MG63 (cell line): ENCODE measurements at regions not wholly inside any gene's neighbourhood (a gene's known extent, or its start where the extent isn't known, plus 50 kb on each side); places are given as distances from the start of the nearest gene placed in this dataset.
A peak's percentile ranks its signal among the peaks of the same experiment; 100 is the strongest.

Experiments
- DNase-seq: peaks from one replicate; pipeline ENCODE4 v3.0.0-alpha.2; 2020
- H3K27me3 ChIP-seq: fragments of 250-450 bp; sonication (Bioruptor Pico); 2 replicates; pipeline ENCODE4 v1.5.1; 2020; ENCODE audit warnings: mild to moderate bottlenecking, moderate library complexity
- H3K36me3 ChIP-seq: fragments of 250-450 bp; sonication (Bioruptor Pico); 2 replicates; pipeline ENCODE4 v1.5.1; 2020; ENCODE audit warnings: mild to moderate bottlenecking, moderate library complexity
- H3K4me3 ChIP-seq: fragments of 250-450 bp; sonication (Bioruptor Pico); 2 replicates; pipeline ENCODE4 v1.5.1; 2020; ENCODE audit warnings: mild to moderate bottlenecking, moderate library complexity
- H3K9me3 ChIP-seq: fragments of 250-450 bp; sonication (Bioruptor Pico); 2 replicates; pipeline ENCODE4 v1.5.1; 2020; ENCODE audit warnings: mild to moderate bottlenecking, moderate library complexity

DNA sequence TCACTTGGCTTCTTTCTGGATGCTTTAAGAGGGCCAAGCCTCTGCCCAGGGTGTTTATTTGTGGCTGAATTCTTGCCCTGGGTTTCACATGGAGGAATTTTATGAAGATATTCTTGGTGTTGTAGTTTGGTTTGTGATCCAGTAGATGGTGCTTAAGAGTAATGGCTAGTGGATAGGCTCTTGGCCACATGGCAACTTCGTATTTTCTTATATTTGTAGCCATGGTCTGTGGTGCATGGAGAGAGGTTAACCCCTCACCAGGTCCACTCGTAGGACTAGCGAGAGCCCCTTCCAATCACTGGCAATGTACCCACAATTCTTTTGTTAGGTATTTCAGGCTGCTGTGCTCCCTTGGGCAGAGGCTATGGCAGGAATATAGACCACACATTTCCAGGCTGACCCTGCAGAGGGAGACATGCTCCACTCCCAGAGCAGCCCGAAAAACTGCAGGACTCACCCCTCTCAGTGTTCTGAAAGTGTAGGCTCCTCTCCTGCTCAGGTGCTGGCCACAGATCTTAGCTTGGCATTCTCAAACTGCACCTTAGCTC, 582.1 kb upstream of the SETBP1 start:
- no peak for DNase-seq
- H3K4me3 ChIP-seq: no peak overlapping the region

DNA sequence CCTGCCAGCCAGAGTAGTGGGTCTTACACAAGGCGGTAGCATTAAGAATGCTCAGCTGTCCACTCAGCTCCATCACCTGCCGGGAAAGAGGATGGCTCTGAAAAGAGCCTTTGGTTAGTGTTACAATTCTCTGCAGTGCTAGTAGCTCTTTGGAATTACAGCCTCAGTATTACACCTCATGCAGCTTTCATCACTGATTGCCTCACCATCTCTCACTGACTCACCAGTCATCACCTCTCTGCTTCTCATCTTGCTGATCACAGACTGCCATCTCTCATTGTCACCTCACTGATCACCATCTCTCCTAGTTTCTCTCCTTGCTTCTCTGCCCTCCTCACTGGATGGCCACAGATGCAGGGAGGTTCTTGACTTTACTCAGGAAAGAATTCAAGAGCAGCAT, 573.5 kb upstream of the SETBP1 start:
- Histone ChIP-seq H3K4me3 (no peak overlapping the region), H3K27me3 (no peaks in the 10 kb centered on the region), H3K36me3 (no peaks in the 10 kb centered on the region), H3K9me3 (no peaks in the 10 kb centered on the region)
- DNase-seq: no peak

More for the DNA sequence above, 582.1 kb upstream of the SETBP1 start:
- Histone ChIP-seq H3K27me3 (no peaks in the 10 kb centered on the region), H3K9me3 (no peaks in the 10 kb centered on the region), H3K36me3 (no peaks in the 10 kb centered on the region)

DNA sequence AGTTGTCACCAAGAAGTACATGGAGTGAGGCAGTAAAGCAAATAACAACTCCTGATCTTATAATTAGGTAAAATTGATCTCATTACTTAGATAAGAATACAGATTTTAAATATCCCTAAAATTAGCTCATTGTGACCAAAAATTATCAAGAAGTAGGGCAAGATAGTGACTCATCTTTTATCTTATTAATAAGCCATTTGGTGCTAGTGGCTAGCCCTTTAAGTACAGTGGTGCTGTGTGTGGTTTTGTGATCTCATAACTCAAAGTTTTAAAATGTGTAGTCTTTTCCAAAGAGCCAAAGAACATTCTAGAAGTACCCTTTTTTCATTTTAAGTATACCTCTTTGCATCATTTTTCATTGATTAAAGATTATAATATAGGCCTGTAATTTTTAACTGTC, 569.4 kb upstream of the SETBP1 start:
- H3K9me3 ChIP-seq: no peaks in the 10 kb centered on the region
- no peaks in the 10 kb centered on the region for H3K36me3 ChIP-seq
- no peak overlapping the region for H3K4me3 ChIP-seq
- DNase-seq: no peak
- H3K27me3 ChIP-seq: no peaks in the 10 kb centered on the region

DNA sequence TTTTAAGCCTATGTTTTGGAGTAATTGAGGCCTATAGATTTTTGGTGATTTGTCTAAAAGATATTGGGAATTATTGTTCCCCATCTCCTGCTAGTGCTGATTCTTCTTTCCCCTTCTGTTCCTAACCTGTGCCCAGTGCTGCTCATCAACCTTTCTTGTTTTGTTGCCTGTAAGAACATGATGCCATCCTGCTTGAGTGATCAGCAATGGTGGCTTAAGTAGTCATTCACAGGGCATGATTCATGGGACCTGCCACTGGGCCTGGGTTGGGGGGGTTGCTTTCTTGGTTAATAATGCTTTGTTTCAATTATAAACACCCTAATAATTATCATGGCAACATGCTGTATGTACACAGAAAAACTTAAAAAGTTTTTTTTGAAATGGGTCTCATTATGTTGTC, 562.9 kb upstream of the SETBP1 start:
- Histone ChIP-seq H3K4me3 (no peak overlapping the region), H3K36me3 (no peaks in the 10 kb centered on the region), H3K9me3 (no peaks in the 10 kb centered on the region), H3K27me3 (no peaks in the 10 kb centered on the region)
- DNase-seq: no peak

DNA sequence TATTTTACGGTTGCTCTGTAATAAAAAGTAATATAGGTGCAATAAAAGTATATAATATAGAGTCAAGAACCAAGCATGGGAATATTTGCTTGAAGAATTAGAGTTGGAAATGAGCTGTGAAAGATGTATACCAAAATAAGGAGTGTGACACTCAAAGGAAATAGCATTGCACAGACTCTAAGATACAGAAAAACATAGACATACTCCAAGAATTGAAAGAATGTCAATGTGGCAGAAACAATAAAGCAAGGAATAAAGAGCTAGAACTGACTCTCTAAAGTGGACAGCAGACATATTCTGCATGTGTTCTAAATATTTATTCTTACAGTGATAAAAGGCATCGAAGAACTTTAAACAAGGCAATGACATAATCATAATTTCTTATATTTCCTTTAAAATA, 561.1 kb upstream of the SETBP1 start:
- Histone ChIP-seq H3K36me3 (no peaks in the 10 kb centered on the region), H3K4me3 (no peak overlapping the region), H3K27me3 (no peaks in the 10 kb centered on the region), H3K9me3 (no peaks in the 10 kb centered on the region)
- DNase-seq: no peak

DNA sequence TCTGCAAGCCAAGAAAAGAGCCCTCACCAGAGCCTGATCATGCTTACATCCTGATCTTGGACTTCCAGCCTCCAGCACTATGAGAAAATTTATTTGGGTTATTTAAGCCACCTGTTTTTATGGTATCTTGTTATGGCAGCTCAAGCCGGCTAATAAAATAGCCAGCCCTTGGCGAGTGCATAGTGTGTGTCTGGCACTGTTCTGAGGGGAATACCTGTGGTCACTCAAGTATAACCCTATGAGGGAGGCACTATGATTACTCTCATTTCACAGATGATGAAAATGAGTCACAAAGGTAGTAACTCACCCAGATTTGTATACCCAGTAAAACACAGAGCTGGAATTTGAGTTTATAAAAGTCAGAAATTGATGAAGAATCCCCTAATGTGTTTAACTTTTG, 556.9 kb upstream of the SETBP1 start:
- no peak for DNase-seq
- Histone ChIP-seq H3K27me3 (no peaks in the 10 kb centered on the region), H3K9me3 (no peaks in the 10 kb centered on the region), H3K36me3 (no peaks in the 10 kb centered on the region), H3K4me3 (no peak overlapping the region)

DNA sequence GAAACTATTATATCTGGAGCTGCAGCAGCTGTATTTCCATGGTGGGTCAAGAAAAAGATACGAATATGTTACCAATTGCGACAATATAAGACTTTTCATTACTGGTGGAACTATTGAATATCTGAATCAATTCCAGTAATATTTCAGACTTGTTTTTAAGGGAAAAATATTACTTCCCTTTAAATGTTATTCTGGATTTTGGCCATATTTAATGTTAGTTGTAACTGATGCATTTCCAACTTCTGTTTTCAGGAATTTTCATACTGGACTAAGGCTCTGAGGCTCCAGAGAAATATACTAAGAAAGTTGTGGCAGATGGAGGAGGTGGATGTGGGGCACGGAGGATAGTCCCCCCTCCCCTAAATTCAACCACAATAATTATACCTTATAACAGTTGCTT, 555.2 kb upstream of the SETBP1 start:
- Histone ChIP-seq H3K9me3 (no peaks in the 10 kb centered on the region), H3K36me3 (no peaks in the 10 kb centered on the region), H3K4me3 (no peak overlapping the region), H3K27me3 (no peaks in the 10 kb centered on the region)
- no peak for DNase-seq

DNA sequence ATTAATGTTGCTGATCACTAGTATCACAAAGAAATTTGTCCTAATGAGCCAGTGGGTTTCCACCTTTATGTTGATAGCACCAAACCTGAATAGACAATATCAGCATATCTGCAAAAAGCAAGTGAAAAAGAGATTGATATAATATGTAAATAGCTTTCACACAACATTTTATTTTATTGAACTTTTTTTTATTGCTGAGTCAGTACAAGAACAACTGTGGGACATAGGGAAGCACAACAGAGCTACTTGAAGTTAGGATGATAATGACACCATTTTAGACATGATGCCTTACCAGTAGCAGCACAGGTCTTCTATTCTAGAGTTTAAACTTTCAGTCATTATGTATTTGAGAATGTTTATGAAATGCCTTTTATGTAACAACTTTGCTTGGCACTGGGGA, 554.1 kb upstream of the SETBP1 start:
- H3K9me3 ChIP-seq: no peaks in the 10 kb centered on the region
- DNase-seq: no peak
- H3K27me3 ChIP-seq: no peaks in the 10 kb centered on the region
- H3K36me3 ChIP-seq: no peaks in the 10 kb centered on the region
- no peak overlapping the region for H3K4me3 ChIP-seq

DNA sequence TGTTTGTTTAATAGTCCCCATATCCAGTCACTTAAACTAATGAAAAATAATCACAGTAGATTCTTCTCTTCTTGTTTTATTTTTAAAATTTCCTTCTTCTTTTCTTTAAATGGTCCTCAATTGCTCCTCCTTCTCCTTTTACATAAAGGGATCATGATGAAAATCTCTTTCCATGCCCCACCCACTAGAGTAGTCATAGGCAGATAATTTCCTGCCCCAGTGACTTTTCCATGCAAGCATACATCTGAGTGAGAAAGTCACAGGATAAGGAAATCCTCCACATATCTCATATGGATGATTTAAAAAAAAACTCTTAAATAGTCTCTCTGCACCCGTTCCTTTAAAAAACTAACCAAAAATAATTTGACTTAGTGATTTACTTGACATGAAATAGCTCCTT, 552.3 kb upstream of the SETBP1 start:
- Histone ChIP-seq H3K27me3 (no peaks in the 10 kb centered on the region), H3K9me3 (no peaks in the 10 kb centered on the region), H3K36me3 (no peaks in the 10 kb centered on the region), H3K4me3 (no peak overlapping the region)
- DNase-seq: no peak

DNA sequence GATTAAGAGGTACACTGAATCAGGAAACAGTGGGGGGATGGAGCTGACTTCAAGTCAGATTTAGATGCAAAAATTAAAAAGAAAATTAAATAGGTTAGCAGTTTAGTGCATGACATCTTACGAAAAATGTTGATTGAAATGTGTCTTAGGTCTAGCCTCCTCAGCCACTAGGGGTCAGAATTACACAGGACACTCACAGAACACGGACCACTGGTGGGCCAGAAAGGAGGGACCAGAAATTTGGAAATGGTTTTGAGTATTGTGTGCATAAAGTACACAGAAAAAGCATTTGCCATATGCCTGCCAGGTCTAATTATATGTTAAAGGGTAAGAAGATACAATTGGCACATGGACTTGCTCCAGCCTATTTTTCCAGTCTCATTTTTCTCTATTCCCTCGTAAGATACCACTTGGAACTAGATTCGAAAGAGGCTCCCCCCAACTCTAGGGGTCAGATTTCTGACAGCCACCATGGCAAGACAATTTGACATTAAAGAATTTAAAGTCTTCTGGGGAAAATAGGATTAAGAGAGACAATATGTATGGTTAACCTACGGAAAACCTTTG, 550.2 kb upstream of the SETBP1 start:
- peak; percentile 5 for DNase-seq
- no peaks in the 10 kb centered on the region for H3K27me3 ChIP-seq
- H3K9me3 ChIP-seq: no peaks in the 10 kb centered on the region
- no peaks in the 10 kb centered on the region for H3K36me3 ChIP-seq
- no peak overlapping the region for H3K4me3 ChIP-seq

DNA sequence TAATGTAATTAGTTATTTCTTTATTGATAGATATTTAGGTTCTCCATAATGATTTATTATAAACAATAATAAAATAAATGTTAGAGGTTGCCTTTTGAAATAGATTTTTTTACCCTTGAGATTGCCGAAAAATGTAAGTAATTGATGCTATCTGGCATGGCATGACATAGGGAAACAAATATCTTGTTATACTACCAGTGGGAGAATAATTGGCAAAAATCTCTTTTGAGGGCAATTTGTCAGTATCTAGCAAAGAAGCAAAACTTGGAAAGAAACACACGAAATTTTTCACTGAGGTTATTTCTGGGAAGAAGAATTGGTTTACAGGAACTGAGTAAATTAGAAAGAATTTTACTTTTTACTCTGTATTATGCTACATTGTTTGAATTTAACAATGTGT, 547.2 kb upstream of the SETBP1 start:
- no peaks in the 10 kb centered on the region for H3K9me3 ChIP-seq
- no peaks in the 10 kb centered on the region for H3K36me3 ChIP-seq
- no peaks in the 10 kb centered on the region for H3K27me3 ChIP-seq
- DNase-seq: no peak
- no peak overlapping the region for H3K4me3 ChIP-seq

DNA sequence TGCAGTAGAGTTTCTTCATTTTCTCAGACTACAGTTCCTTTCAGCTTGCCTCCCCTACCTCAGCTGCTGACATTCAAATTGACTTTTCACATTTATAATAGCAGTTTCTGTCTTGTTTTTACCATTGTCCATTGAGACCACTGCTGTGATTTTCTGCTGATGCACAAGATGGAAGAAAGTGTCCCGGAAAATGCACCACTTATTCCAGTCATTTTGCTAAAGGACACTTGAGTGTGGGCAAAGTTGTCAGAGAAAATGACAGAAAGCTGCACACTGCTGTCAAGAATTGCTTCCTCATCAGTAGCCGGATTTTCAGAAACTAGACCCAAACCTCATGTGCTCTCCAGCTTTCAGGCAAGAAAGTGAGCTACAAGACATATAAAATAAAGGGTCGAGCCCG, 546.2 kb upstream of the SETBP1 start:
- no peak for DNase-seq
- H3K27me3 ChIP-seq: no peaks in the 10 kb centered on the region
- no peak overlapping the region for H3K4me3 ChIP-seq

DNA sequence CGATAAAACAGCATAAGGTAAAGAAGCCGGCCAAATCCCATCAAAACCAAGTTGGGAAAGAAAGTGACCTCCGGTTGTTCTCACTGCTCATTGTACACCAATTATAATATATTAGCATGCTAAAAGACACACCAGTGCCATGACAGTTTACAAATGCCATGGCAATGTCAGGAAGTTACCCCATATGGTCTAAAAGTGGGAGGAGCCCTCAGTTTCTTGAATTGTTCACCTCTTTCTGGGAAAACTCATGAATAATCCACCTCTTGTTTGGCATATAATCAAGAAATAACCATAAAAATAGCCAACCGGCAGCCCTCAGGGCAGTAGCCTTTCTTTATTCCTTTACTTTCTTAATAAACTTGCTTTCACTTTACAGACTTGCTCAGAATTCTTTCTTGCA, 544.9 kb upstream of the SETBP1 start:
- Histone ChIP-seq H3K9me3 (no peaks in the 10 kb centered on the region), H3K27me3 (no peaks in the 10 kb centered on the region), H3K4me3 (no peak overlapping the region), H3K36me3 (no peaks in the 10 kb centered on the region)
- no peak for DNase-seq

More for the DNA sequence above, 546.2 kb upstream of the SETBP1 start:
- H3K36me3 ChIP-seq: no peaks in the 10 kb centered on the region
- H3K9me3 ChIP-seq: no peaks in the 10 kb centered on the region

DNA sequence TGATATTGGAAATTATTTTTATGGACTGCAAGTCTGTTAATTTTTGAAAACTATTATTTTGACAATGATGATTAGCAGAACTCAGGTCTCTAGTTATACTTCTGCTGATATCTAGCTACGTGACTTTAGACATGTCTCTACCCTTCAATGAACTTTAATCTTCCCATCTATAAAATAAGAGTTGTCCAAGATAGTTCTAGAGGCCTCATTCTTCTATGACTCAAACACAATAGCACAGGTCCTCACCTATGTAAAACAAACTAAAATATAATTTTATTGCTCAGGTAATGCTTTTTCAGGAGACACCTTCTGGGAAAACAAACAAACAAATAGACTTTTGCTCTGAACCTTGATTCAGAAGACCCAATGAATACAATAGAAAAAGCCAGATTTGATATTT, 544.4 kb upstream of the SETBP1 start:
- Histone ChIP-seq H3K36me3 (no peaks in the 10 kb centered on the region), H3K9me3 (no peaks in the 10 kb centered on the region), H3K27me3 (no peaks in the 10 kb centered on the region), H3K4me3 (no peak overlapping the region)
- no peak for DNase-seq

DNA sequence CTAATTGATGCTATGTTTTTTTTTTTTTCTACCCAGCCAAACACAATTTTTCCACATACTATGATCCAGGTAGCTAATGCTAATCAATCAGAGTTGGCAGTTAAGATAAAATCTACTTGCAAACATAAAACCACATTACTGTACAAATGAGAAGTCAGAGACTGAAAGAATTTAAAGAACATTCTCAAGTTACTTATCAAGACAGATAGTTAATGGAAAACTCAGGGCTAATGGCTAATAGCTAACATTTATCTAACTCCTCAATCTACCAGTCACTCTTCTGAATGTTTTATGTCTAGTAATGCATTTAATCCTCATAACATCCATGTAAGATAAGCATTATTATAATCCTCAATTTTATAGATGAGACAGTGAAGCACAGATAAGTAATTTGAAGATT, 537.6 kb upstream of the SETBP1 start:
- Histone ChIP-seq H3K27me3 (no peaks in the 10 kb centered on the region), H3K4me3 (no peak overlapping the region), H3K9me3 (no peaks in the 10 kb centered on the region), H3K36me3 (no peaks in the 10 kb centered on the region)
- DNase-seq: no peak

DNA sequence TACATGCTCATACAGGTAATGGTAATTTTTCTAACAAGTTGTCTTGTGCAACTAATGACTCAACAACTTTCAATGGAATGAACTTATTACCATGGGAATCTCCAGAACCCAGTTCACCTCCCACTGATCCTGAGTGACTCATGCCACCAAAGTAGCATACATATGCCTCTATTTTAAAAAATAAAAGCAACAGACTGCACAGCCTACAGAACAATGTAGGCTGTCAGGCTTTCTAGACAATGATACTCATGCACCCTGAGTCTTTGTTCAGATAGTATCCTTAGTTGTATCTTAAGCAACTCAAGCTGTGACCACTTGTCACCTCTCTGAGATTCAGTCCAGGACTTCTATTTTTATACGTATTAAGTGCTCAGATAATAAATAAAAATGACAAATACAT, 531.0 kb upstream of the SETBP1 start:
- Histone ChIP-seq H3K36me3 (no peaks in the 10 kb centered on the region), H3K9me3 (no peaks in the 10 kb centered on the region), H3K27me3 (no peaks in the 10 kb centered on the region), H3K4me3 (no peak overlapping the region)
- peak; percentile 39 for DNase-seq

DNA sequence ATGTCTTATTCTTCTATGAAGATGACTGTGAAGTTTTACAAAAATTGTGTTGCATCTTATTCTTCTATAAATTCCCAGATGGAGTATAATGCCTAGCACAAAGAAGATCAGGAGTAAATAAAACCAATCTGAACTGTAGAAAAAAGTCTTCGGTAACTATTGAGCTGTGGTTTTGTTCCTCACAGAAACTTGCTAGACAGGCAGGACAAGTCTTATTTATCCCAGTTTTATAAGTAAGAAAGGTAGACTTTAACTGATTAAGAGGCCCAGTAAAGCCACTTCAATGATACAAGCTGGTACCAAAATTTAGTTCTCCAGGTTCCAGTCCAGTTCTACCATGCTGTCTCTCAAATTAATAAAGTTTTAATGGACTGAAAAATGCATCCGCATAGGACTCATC, 526.7 kb upstream of the SETBP1 start:
- no peaks in the 10 kb centered on the region for H3K27me3 ChIP-seq
- no peaks in the 10 kb centered on the region for H3K36me3 ChIP-seq
- H3K9me3 ChIP-seq: no peaks in the 10 kb centered on the region
- no peak for DNase-seq
- H3K4me3 ChIP-seq: no peak overlapping the region

DNA sequence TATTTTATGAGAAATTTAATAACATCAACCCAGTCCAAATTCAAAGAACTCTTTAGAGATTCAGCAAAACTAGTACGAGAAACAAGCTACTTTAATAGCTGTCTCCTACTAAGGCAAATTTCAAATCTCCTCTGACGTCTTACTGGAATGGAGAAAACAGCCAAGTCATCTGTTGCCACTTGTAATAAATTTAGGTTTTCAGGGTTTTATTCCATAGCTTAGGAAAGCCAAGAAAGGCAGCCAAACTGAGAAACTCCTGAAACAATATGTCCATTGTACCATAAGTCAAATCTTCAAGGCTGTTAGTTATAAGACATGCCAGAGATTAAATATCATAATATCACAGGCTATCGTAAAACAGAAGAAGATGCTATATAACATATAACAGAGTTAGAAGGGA, 524.6 kb upstream of the SETBP1 start:
- H3K4me3 ChIP-seq: no peak overlapping the region
- DNase-seq: no peak
- H3K9me3 ChIP-seq: no peaks in the 10 kb centered on the region
- H3K36me3 ChIP-seq: no peaks in the 10 kb centered on the region
- no peaks in the 10 kb centered on the region for H3K27me3 ChIP-seq
